Vagina (tissue), 2 donors: ENCODE measurements at regions not wholly inside any gene's neighbourhood (a gene's known extent, or its start where the extent isn't known, plus 50 kb on each side); places are given as distances from the start of the nearest gene placed in this dataset.
"Not testable (repeated sequence)": the region's sequence is repeated elsewhere in the genome, so short reads cannot be mapped to it uniquely, and the experiment has no call there.

Experiments
- DNase-seq, 2 donors: peaks; one replicate each; pipeline ENCODE4 v3.0.0-alpha.2; 2017; ENCODE audit errors: extremely low spot score in 2 of 2
- H3K27ac ChIP-seq: fragments of 200-600 bp; sonication (generic); one replicate; pipeline ENCODE4 v1.5.1; 2019
- H3K27me3 ChIP-seq: fragments of 200-600 bp; sonication (generic); one replicate; pipeline ENCODE4 v1.5.1; 2019
- H3K36me3 ChIP-seq, 2 donors: fragments of 200-600 bp; sonication (generic); one replicate each; pipeline ENCODE4 v1.5.1; 2017 to 2019
- H3K4me1 ChIP-seq: fragments of 200-600 bp; sonication (generic); one replicate; pipeline ENCODE4 v1.5.1; 2019
- H3K4me3 ChIP-seq, 2 donors: fragments of 200-600 bp; sonication (generic); 1 replicate in 1 of 2; 2 replicates in 1 of 2; pipeline ENCODE4 v1.5.1; 2016 to 2019
- H3K9me3 ChIP-seq: fragments of 200-600 bp; sonication (generic); one replicate; pipeline ENCODE4 v1.5.1; 2019
- CTCF ChIP-seq, 3 experiments: fragments of 450-650 bp in 2 of 3; fragments of 200-600 bp in 1 of 3; sonication (generic) in 1 of 3; IDR thresholded peaks; one replicate each; pipeline ENCODE4 v1.5.1; 2017 to 2019; ENCODE audit warnings: antibody characterized with exemption in 3 of 3, mild to moderate bottlenecking in 2 of 3, moderate library complexity in 2 of 3
- POLR2A ChIP-seq, 2 donors: fragments of 450-650 bp; IDR thresholded peaks; one replicate each; pipeline ENCODE4 v1.6.1; 2017; ENCODE audit warnings: antibody characterized with exemption in 2 of 2, mild to moderate bottlenecking in 2 of 2, moderate library complexity in 2 of 2
- POLR2AphosphoS5 ChIP-seq, 2 donors: sonication (generic); formaldehyde crosslinking; IDR thresholded peaks; one replicate each; pipeline ENCODE4 v1.9.0; 2017; ENCODE audit warnings: antibody characterized with exemption in 2 of 2, mild to moderate bottlenecking in 2 of 2, low read depth in 1 of 2; ENCODE audit not compliant: insufficient read depth in 1 of 2
- intact Hi-C: fragments of 100-400 bp; cut with DNase I; formaldehyde crosslinking; loops from one replicate; pipeline ENCODE4 v1.15.1; 2023

GRCh38 chr1:79507770-79508169 is 501.2 kb upstream of the ADGRL4 start:
- no peaks in the 10 kb centered on the region for H3K4me1 ChIP-seq
- no peaks in the 10 kb centered on the region for H3K36me3 ChIP-seq
- no peaks in the 10 kb centered on the region for H3K27me3 ChIP-seq
- H3K27ac ChIP-seq = no peak overlapping the region
- DNase-seq = no peak
- no peak overlapping the region for H3K4me3 ChIP-seq
- intact Hi-C loops = no loop called here
- TF ChIP-seq CTCF (IDR thresholded peaks at IDR 0.05) (no peak), POLR2AphosphoS5 (IDR thresholded peaks at IDR 0.05; ENCODE audit: insufficient read depth in 1 of 2, low read depth in 1 of 2) (no peak), POLR2A (IDR thresholded peaks at IDR 0.05) (no peak)
- no peaks in the 10 kb centered on the region for H3K9me3 ChIP-seq

- no peaks in the 10 kb centered on the region for H3K36me3 ChIP-seq
- intact Hi-C loops = no loop called here
- no peaks in the 10 kb centered on the region for H3K4me1 ChIP-seq
- no peak overlapping the region for H3K27ac ChIP-seq
- H3K4me3 ChIP-seq = no peak overlapping the region
- TF ChIP-seq POLR2A (IDR thresholded peaks at IDR 0.05) (no peak), POLR2AphosphoS5 (IDR thresholded peaks at IDR 0.05; ENCODE audit: insufficient read depth in 1 of 2, low read depth in 1 of 2) (no peak), CTCF (IDR thresholded peaks at IDR 0.05) (no peak)
- DNase-seq = no peak
- no peaks in the 10 kb centered on the region for H3K27me3 ChIP-seq
- no peaks in the 10 kb centered on the region for H3K9me3 ChIP-seq
These were observed 494.6 kb upstream of the ADGRL4 start for GRCh38 chr1:79501153-79501552.

- H3K9me3 ChIP-seq = no peaks in the 10 kb centered on the region
- TF ChIP-seq POLR2AphosphoS5 (IDR thresholded peaks at IDR 0.05; ENCODE audit: insufficient read depth in 1 of 2, low read depth in 1 of 2) (no peak), CTCF (IDR thresholded peaks at IDR 0.05) (no peak), POLR2A (IDR thresholded peaks at IDR 0.05) (no peak)
- no peak overlapping the region for H3K27ac ChIP-seq
- intact Hi-C loops = no loop called here
- H3K4me3 ChIP-seq = no peak overlapping the region
- no peak for DNase-seq
- H3K27me3 ChIP-seq = no peaks in the 10 kb centered on the region
- no peaks in the 10 kb centered on the region for H3K36me3 ChIP-seq
- no peaks in the 10 kb centered on the region for H3K4me1 ChIP-seq
These were observed 493.0 kb upstream of the ADGRL4 start for GRCh38 chr1:79499541-79499940.

- Histone ChIP-seq H3K27ac (no peak overlapping the region), H3K27me3 (no peaks in the 10 kb centered on the region), H3K36me3 (no peaks in the 10 kb centered on the region), H3K9me3 (no peaks in the 10 kb centered on the region), H3K4me1 (no peaks in the 10 kb centered on the region), H3K4me3 (no peak overlapping the region)
- intact Hi-C loops = no loop called here
- no peak for DNase-seq
- TF ChIP-seq CTCF (IDR thresholded peaks at IDR 0.05) = peak in 2 of 3 experiments; percentile 9 to 12
- TF ChIP-seq POLR2AphosphoS5 (IDR thresholded peaks at IDR 0.05; ENCODE audit: insufficient read depth in 1 of 2, low read depth in 1 of 2) = no peak
These were observed 490.8 kb upstream of the ADGRL4 start for GRCh38 chr1:79497193-79497773.

GRCh38 chr1:79496129-79496528 is 489.6 kb upstream of the ADGRL4 start:
- intact Hi-C loops = no loop called here
- no peak overlapping the region for H3K27ac ChIP-seq
- DNase-seq = no peak
- no peak overlapping the region for H3K4me3 ChIP-seq
- no peaks in the 10 kb centered on the region for H3K9me3 ChIP-seq
- H3K36me3 ChIP-seq = no peaks in the 10 kb centered on the region
- no peaks in the 10 kb centered on the region for H3K4me1 ChIP-seq
- H3K27me3 ChIP-seq = no peaks in the 10 kb centered on the region
- TF ChIP-seq POLR2A (IDR thresholded peaks at IDR 0.05) = no peak
- no peak for TF ChIP-seq CTCF (IDR thresholded peaks at IDR 0.05)

- intact Hi-C loops, H3K27me3 ChIP-seq, H3K27ac ChIP-seq, H3K9me3 ChIP-seq, H3K4me3 ChIP-seq, H3K4me1 ChIP-seq, DNase-seq, H3K36me3 ChIP-seq: not testable (repeated sequence)
These were observed 487.2 kb upstream of the ADGRL4 start for GRCh38 chr1:79493702-79494101.

- DNase-seq, H3K36me3 ChIP-seq, H3K27ac ChIP-seq, H3K4me1 ChIP-seq, H3K4me3 ChIP-seq, intact Hi-C loops, H3K9me3 ChIP-seq, H3K27me3 ChIP-seq: not testable (repeated sequence)
These were observed 482.1 kb upstream of the ADGRL4 start for GRCh38 chr1:79488572-79489121.
